ENCODE measurements at regions not wholly inside any gene's neighbourhood (a gene's known extent, or its start where the extent isn't known, plus 50 kb on each side); places are given as distances from the start of the nearest gene placed in this dataset.

DNA sequence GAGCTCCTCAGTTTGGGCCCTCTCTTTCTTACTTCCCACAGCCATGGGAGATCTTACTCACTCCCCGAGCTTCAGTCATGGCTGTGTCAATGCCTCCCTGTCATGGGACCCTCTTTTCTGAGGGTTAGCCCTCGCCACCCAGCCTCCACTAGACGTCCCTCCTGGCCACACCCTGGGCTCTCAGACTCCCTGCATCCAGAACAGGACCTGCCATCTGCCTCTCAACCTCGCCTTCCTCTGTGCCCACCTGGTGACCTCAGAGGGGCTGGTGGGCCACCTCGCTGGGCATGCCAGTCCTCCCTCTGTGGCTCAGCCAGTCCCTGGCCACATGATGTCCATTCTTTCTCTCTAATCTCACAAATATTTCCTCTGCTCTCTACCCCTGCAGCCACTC, 54.6 kb upstream of the MED9 start:
- TF ChIP-seq POLR2AphosphoS5 (IDR thresholded peaks at IDR 0.05; ENCODE audit: low read depth, low read length) (no peak), POLR2A (IDR thresholded peaks at IDR 0.05; ENCODE audit: low read depth, low read length) (no peak), TAF1 (IDR thresholded peaks at IDR 0.05; ENCODE audit: low read depth, low read length) (no peak), PAX5 (IDR thresholded peaks at IDR 0.05; ENCODE audit: insufficient read depth, low read length, severe bottlenecking) (no peak), SPI1 (IDR thresholded peaks at IDR 0.05; ENCODE audit: low read depth, low read length) (no peak), POU2F2 (IDR thresholded peaks at IDR 0.05; ENCODE audit: low read depth, low read length) (no peak)
